CD4-positive, alpha-beta T cell (primary cell): ENCODE measurements at regions not wholly inside any gene's neighbourhood (a gene's known extent, or its start where the extent isn't known, plus 50 kb on each side); places are given as distances from the start of the nearest gene placed in this dataset.

Source experiments
- ATAC-seq: fragments of 200-7000 bp; cut with Tn5 transposase; one replicate; pipeline ENCODE4 v1.10.0; 2022; ENCODE audit warnings: mild to moderate bottlenecking; ENCODE audit not compliant: poor library complexity
- CTCF ChIA-PET: fragments of 350-600 bp; sonication (Branson Sonifier 250); formaldehyde crosslinking; loops from one replicate; lab custom pipeline; 2021; ENCODE audit warnings: antibody characterized with exemption, inconsistent platforms; lab: Charles Lee
- POLR2A ChIA-PET: fragments of 350-600 bp; sonication (Branson Sonifier 250); formaldehyde crosslinking; loops from one replicate; lab custom pipeline; 2021; ENCODE audit warnings: antibody characterized with exemption, inconsistent platforms; lab: Charles Lee
- DNase-seq, 14 experiments: peaks; one replicate each; pipeline ENCODE4 v3.0.0-alpha.2; 2013 to 2020; ENCODE audit warnings: mixed read lengths in 2 of 14
- H3K27ac ChIP-seq, 2 donors: one replicate each; pipeline versions ENCODE4 v1.5.1 to v1.7.0; 2013; ENCODE audit warnings: low read length in 2 of 2, low read depth in 1 of 2, mild to moderate bottlenecking in 1 of 2
- H3K27me3 ChIP-seq, 2 experiments: 1 replicate in 1 of 2; 2 replicates in 1 of 2; pipeline versions ENCODE4 v1.6.1 to v1.7.0; 2013; ENCODE audit warnings: low read length in 2 of 2, control low read depth in 1 of 2, mild to moderate bottlenecking in 1 of 2, moderate library complexity in 1 of 2; ENCODE audit not compliant: insufficient read depth in 2 of 2, control insufficient read depth in 1 of 2
- H3K36me3 ChIP-seq: one replicate; pipeline ENCODE4 v1.6.1; 2013; ENCODE audit warnings: low read length, control low read depth; ENCODE audit not compliant: insufficient read depth
- H3K4me1 ChIP-seq: one replicate; pipeline ENCODE4 v1.6.1; 2013; ENCODE audit warnings: low read length, control low read depth; ENCODE audit not compliant: insufficient read depth
- H3K4me3 ChIP-seq: one replicate; pipeline ENCODE4 v1.5.1; 2013; ENCODE audit warnings: mild to moderate bottlenecking, low read length, moderate library complexity
- H3K9me3 ChIP-seq, 2 experiments: 1 replicate in 1 of 2; 2 replicates in 1 of 2; pipeline versions ENCODE4 v1.6.1 to v1.7.0; 2013; ENCODE audit warnings: low read length in 2 of 2, mild to moderate bottlenecking in 2 of 2, control low read depth in 1 of 2, moderate library complexity in 1 of 2; ENCODE audit not compliant: control insufficient read depth in 1 of 2, insufficient read depth in 1 of 2
- H3K27ac Mint-ChIP-seq: one replicate; pipeline ENCODE4 v1.8.0; 2020; ENCODE audit warnings: mixed read lengths
- H3K27me3 Mint-ChIP-seq: one replicate; pipeline ENCODE4 v1.8.0; 2021; ENCODE audit warnings: mixed read lengths
- H3K36me3 Mint-ChIP-seq: one replicate; pipeline ENCODE4 v1.8.0; 2021; ENCODE audit warnings: low read depth, mixed read lengths
- H3K4me1 Mint-ChIP-seq: one replicate; pipeline ENCODE4 v1.8.0; 2021; ENCODE audit warnings: low read depth, mixed read lengths
- H3K4me3 Mint-ChIP-seq: one replicate; pipeline ENCODE4 v1.8.0; 2020; ENCODE audit warnings: mild to moderate bottlenecking, mixed read lengths
- H3K9me3 Mint-ChIP-seq: one replicate; pipeline ENCODE4 v1.8.0; 2020; ENCODE audit warnings: mixed read lengths
- intact Hi-C, 2 experiments: fragments of 100-400 bp; cut with DNase I in 1 of 2; cut with micrococcal nuclease in 1 of 2; formaldehyde crosslinking; loops; one replicate each; pipeline versions ENCODE4 v1.15.1 to v1.9.0; 2023 to 2025; cut with DNase I, micrococcal nuclease
- TF ChIP-seq, protein P1 (sequence below): fragments of 200-600 bp; IDR thresholded peaks from one replicate; pipeline ENCODE4 v1.8.0; 2022; ENCODE audit warnings: antibody characterized with exemption, mild to moderate bottlenecking

DNA sequence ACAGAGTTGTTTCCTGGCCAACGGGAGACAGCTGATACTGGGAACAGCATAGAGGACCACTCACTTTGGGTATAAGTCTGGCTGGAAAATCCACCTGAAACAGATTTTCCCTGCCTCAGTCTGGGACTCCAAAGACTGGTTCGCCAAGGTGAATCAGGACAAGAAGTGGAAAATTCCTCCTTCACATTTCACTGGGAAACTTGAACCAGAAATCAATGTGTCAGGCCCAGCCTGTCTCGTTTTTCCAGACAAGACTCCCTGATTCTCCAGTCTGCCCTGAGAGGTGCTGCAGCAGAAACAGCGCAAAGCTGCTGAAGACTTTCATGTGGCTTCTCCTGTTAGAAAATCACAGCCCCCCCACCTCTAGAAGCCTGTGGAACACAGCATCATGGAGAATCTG, 269.8 kb downstream of the OPA1 start:
- Mint-ChIP-seq H3K27me3 (no peaks in the 10 kb centered on the region), H3K4me3 (no peak overlapping the region), H3K9me3 (no peaks in the 10 kb centered on the region), H3K27ac (no peak overlapping the region), H3K4me1 (no peaks in the 10 kb centered on the region), H3K36me3 (no peaks in the 10 kb centered on the region)
- peaks cover 0 to 3% of the 10 kb centered on the region in 2 experiments for H3K27me3 ChIP-seq
- no peak for ATAC-seq
- no peaks in the 10 kb centered on the region for H3K9me3 ChIP-seq
- no peak overlapping the region for H3K4me3 ChIP-seq
- ChIA-PET CTCF (no interaction called here), POLR2A (no interaction called here)
- TF ChIP-seq, protein P1, sequence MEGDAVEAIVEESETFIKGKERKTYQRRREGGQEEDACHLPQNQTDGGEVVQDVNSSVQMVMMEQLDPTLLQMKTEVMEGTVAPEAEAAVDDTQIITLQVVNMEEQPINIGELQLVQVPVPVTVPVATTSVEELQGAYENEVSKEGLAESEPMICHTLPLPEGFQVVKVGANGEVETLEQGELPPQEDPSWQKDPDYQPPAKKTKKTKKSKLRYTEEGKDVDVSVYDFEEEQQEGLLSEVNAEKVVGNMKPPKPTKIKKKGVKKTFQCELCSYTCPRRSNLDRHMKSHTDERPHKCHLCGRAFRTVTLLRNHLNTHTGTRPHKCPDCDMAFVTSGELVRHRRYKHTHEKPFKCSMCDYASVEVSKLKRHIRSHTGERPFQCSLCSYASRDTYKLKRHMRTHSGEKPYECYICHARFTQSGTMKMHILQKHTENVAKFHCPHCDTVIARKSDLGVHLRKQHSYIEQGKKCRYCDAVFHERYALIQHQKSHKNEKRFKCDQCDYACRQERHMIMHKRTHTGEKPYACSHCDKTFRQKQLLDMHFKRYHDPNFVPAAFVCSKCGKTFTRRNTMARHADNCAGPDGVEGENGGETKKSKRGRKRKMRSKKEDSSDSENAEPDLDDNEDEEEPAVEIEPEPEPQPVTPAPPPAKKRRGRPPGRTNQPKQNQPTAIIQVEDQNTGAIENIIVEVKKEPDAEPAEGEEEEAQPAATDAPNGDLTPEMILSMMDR: no peak
- no peaks in the 10 kb centered on the region for H3K36me3 ChIP-seq
- no peaks in the 10 kb centered on the region for H3K4me1 ChIP-seq
- intact Hi-C loops: no loop called here
- no peak overlapping the region for H3K27ac ChIP-seq
- DNase-seq: no peak

DNA sequence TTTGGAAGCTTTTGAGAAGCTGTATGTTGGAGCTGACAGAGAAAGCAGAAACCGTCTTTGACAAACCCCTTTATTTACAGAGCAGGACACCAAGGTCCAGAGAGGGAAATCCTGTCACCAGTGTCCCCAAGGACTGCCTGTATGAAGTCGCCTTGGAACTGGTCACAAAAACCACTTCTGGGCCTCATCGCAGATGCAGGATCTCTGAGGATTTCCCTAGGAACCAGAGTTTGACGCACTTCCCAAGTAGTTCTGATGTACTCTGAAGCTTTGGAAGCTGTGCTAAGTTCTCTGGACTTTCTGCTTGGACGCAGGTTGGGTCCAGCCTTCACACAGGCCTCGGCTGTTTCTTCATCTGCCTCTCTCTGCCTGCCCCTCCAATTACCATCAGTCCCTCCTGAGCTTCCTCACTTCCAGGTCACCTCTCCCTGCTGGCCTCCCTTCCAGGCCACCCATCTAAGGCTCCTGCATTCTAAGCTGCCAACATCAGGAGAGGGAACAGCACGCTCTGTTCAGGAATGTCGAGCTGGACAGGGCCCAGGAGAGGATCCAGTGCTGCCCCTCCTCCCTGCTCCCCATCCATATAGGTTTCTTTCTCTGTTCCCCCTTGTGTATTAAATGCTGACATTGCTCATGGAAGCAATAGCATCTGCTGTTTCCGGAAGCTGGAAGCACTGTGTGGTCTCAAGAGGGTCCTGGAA, 270.8 kb downstream of the OPA1 start:
- no peak for DNase-seq
- Histone ChIP-seq H3K9me3 (no peaks in the 10 kb centered on the region), H3K4me1 (no peaks in the 10 kb centered on the region), H3K27ac (no peak overlapping the region), H3K4me3 (no peak overlapping the region), H3K27me3 (peaks cover 0 to 3% of the 10 kb centered on the region in 2 experiments), H3K36me3 (no peaks in the 10 kb centered on the region)
- TF ChIP-seq, protein P1: no peak
- no peaks in the 10 kb centered on the region for H3K9me3 Mint-ChIP-seq
- no peaks in the 10 kb centered on the region for H3K4me1 Mint-ChIP-seq
- H3K27ac Mint-ChIP-seq: no peak overlapping the region
- ATAC-seq: no peak
- intact Hi-C loops: no loop called here
- CTCF ChIA-PET: no interaction called here
- POLR2A ChIA-PET: no interaction called here
- peaks cover 5% of the 10 kb centered on the region for H3K27me3 Mint-ChIP-seq
- no peak overlapping the region for H3K4me3 Mint-ChIP-seq
- no peaks in the 10 kb centered on the region for H3K36me3 Mint-ChIP-seq

DNA sequence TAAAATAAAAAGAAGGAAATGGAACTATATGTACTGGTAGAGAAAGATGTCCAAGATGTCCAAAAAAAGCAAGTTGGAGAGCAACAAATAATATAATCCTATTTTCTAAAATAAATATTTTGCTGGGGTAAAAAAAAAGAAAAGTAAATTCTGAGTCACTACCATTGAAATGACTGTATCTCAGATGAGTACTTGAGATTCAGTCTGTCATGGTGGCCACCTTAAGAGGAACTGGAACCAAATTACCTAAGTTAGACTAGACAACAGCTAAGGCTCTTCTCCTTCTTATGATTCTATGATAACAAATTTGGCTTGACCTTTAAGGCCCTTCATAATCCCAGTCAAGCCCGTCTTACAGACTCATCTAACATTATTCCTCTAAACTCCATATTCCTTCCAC, 270.6 kb upstream of the HES1 start:
- POLR2A ChIA-PET: no interaction called here
- peaks cover 6% of the 10 kb centered on the region for H3K4me1 ChIP-seq
- DNase-seq: no peak

More for the DNA sequence above, 270.6 kb upstream of the HES1 start:
- Mint-ChIP-seq H3K27ac (no peak overlapping the region), H3K36me3 (no peaks in the 10 kb centered on the region), H3K9me3 (no peaks in the 10 kb centered on the region), H3K27me3 (peaks cover 10% of the 10 kb centered on the region), H3K4me3 (no peak overlapping the region), H3K4me1 (no peaks in the 10 kb centered on the region)
- no peak overlapping the region for H3K4me3 ChIP-seq
- intact Hi-C loops: no loop called here
- no peaks in the 10 kb centered on the region for H3K36me3 ChIP-seq
- H3K9me3 ChIP-seq: no peaks in the 10 kb centered on the region
- CTCF ChIA-PET: no interaction called here
- ATAC-seq: no peak
- no peak overlapping the region for H3K27ac ChIP-seq
- TF ChIP-seq, protein P1: no peak
- peaks cover 6 to 9% of the 10 kb centered on the region in 2 experiments for H3K27me3 ChIP-seq
